ENCODE measurements at regions not wholly inside any gene's neighbourhood (a gene's known extent, or its start where the extent isn't known, plus 50 kb on each side); places are given as distances from the start of the nearest gene placed in this dataset.

GRCh38 chr1:199545780-199546179 lies 481.7 kb upstream of the NR5A2 start:
- no peaks in the 10 kb centered on the region for H3K36me3 ChIP-seq
- H3K4me3 ChIP-seq, result no peak overlapping the region
- H3K4me1 ChIP-seq, result no peaks in the 10 kb centered on the region
- no peaks in the 10 kb centered on the region for H3K9me3 ChIP-seq
- intact Hi-C loops (cut with DNase I; ENCODE audit: low total_unique reads), result no loop called here
- DNase-seq, result no peak
- TF ChIP-seq CTCF (IDR thresholded peaks at IDR 0.05), result no peak
- no peak overlapping the region for H3K27ac ChIP-seq
- no peaks in the 10 kb centered on the region for H3K27me3 ChIP-seq

- no peak for DNase-seq
- Histone ChIP-seq H3K27ac (no peak overlapping the region), H3K27me3 (no peaks in the 10 kb centered on the region), H3K4me3 (no peak overlapping the region), H3K9me3 (no peaks in the 10 kb centered on the region), H3K4me1 (no peaks in the 10 kb centered on the region), H3K36me3 (no peaks in the 10 kb centered on the region)
- TF ChIP-seq CTCF (IDR thresholded peaks at IDR 0.05), result no peak
- intact Hi-C loops (cut with DNase I; ENCODE audit: low total_unique reads), result no loop called here
Observed at GRCh38 chr1:199546323-199546722, 481.2 kb upstream of the NR5A2 start.

- TF ChIP-seq CTCF (IDR thresholded peaks at IDR 0.05), result no peak
- DNase-seq, result no peak
- H3K4me1 ChIP-seq, result no peaks in the 10 kb centered on the region
- H3K27ac ChIP-seq, result no peak overlapping the region
- H3K36me3 ChIP-seq, result no peaks in the 10 kb centered on the region
- H3K4me3 ChIP-seq, result no peak overlapping the region
- H3K9me3 ChIP-seq, result no peaks in the 10 kb centered on the region
- intact Hi-C loops (cut with DNase I; ENCODE audit: low total_unique reads), result no loop called here
- no peaks in the 10 kb centered on the region for H3K27me3 ChIP-seq
Observed at GRCh38 chr1:199549421-199549820, 478.1 kb upstream of the NR5A2 start.

GRCh38 chr1:199550199-199551065 lies 477.1 kb upstream of the NR5A2 start:
- H3K36me3 ChIP-seq, result no peaks in the 10 kb centered on the region
- no peaks in the 10 kb centered on the region for H3K27me3 ChIP-seq
- H3K9me3 ChIP-seq, result no peaks in the 10 kb centered on the region
- intact Hi-C loops (cut with DNase I; ENCODE audit: low total_unique reads), result no loop called here
- no peaks in the 10 kb centered on the region for H3K4me1 ChIP-seq
- no peak for DNase-seq
- TF ChIP-seq CTCF (IDR thresholded peaks at IDR 0.05), result no peak
- H3K4me3 ChIP-seq, result no peak overlapping the region
- H3K27ac ChIP-seq, result no peak overlapping the region

GRCh38 chr1:199551967-199552565 lies 475.4 kb upstream of the NR5A2 start:
- no peak for DNase-seq
- H3K4me3 ChIP-seq, result no peak overlapping the region
- H3K27ac ChIP-seq, result no peak overlapping the region
- no peaks in the 10 kb centered on the region for H3K27me3 ChIP-seq
- H3K9me3 ChIP-seq, result no peaks in the 10 kb centered on the region
- no peaks in the 10 kb centered on the region for H3K4me1 ChIP-seq
- no peaks in the 10 kb centered on the region for H3K36me3 ChIP-seq
- TF ChIP-seq CTCF (IDR thresholded peaks at IDR 0.05), result peak; percentile 28 to 44
- intact Hi-C loops (cut with DNase I; ENCODE audit: low total_unique reads), result no loop called here

Measured in tibial artery (tissue), 4 donors.